Adrenal gland (tissue), 9 donors: ENCODE measurements at regions not wholly inside any gene's neighbourhood (a gene's known extent, or its start where the extent isn't known, plus 50 kb on each side); places are given as distances from the start of the nearest gene placed in this dataset.

Experiments
- DNase-seq, 7 donors: peaks; one replicate each; pipeline ENCODE4 v3.0.0-alpha.2; 2019 to 2020
- H3K27ac ChIP-seq, 5 donors: fragments of 200-600 bp; sonication (generic) in 4 of 5; 1 replicate in 3 of 5; 2 replicates in 2 of 5; pipeline versions ENCODE4 v1.5.1 to v1.8.0; 2016 to 2020; ENCODE audit warnings: mild to moderate bottlenecking in 1 of 5
- H3K27me3 ChIP-seq: fragments of 200-600 bp; 2 replicates; pipeline ENCODE4 v1.8.0; 2021
- H3K36me3 ChIP-seq, 2 donors: fragments of 200-600 bp; replicated peaks in 1 of 2; 1 replicate in 1 of 2; 2 replicates in 1 of 2; pipeline versions ENCODE4 v1.5.1 to v1.8.0; 2018 to 2022
- H3K4me1 ChIP-seq, 2 donors: fragments of 200-600 bp; replicated peaks in 1 of 2; 1 replicate in 1 of 2; 2 replicates in 1 of 2; pipeline versions ENCODE4 v1.5.1 to v1.8.0; 2018 to 2021
- H3K4me3 ChIP-seq, 4 donors: fragments of 200-600 bp; sonication (generic) in 3 of 4; one replicate each; pipeline ENCODE4 v1.5.1; 2016 to 2018
- H3K9me3 ChIP-seq, 3 donors: fragments of 200-600 bp; sonication (generic) in 1 of 3; replicated peaks in 1 of 3; 1 replicate in 2 of 3; 2 replicates in 1 of 3; pipeline versions ENCODE4 v1.5.1 to v1.8.0; 2016 to 2021
- CTCF ChIP-seq, 6 experiments: fragments of 450-650 bp in 4 of 6; fragments of 200-600 bp in 2 of 6; sonication (generic) in 1 of 6; IDR thresholded peaks; 1 replicate in 5 of 6; 2 replicates in 1 of 6; pipeline versions ENCODE4 v1.5.1 to v1.8.0; 2016 to 2021; ENCODE audit warnings: antibody characterized with exemption in 6 of 6, mild to moderate bottlenecking in 2 of 6, moderate library complexity in 1 of 6
- POLR2A ChIP-seq, 2 donors: fragments of 450-650 bp; IDR thresholded peaks; one replicate each; pipeline ENCODE4 v1.6.1; 2017; ENCODE audit warnings: antibody characterized with exemption in 2 of 2, mild to moderate bottlenecking in 2 of 2, moderate library complexity in 1 of 2
- WGBS, 4 donors: extraction: QIAGEN DNeasy Blood & Tissue Kit in 2 of 4; methylation state at CpG; one replicate each; pipeline versions ENCODE4 v1.1.5 to v1.1.7; 2013 to 2017; 5-methylcytosine and 5-hydroxymethylcytosine counted together
- intact Hi-C, 2 donors: fragments of 100-400 bp; cut with DNase I; formaldehyde crosslinking; loops; one replicate each; pipeline versions ENCODE4 v1.14.1 to v1.15.0; 2022 to 2023
- donor health status: healthy with polysubstance abuse.
- donor health status: Bipolar disorder and iron deficiency.
- donor health status: DM: yes; HTN: yes; CAD: no.
- donor health status: DM: no; HTN: no; CAD: no.
- donor health status: DM: no; HTN: no; CAD: no.

DNA sequence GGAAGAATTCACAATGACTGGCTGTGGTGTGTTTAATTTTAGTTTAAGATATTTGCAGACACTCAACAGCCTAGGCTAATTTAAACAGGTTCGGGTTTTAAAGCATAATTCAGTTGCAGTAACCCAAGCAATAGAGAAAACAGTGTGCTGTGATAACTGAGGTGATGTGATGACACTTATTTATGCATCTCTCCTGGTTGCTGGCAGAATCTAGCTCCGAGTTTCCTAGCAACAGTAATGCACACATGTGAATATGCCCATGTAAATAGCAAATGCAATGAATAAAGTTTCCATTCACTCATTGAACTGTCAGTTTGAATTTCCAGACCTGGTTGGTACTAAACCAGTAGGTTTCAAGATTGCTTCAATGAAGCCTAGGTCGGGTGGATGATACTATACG, 426.5 kb downstream of the TMX3 start:
- intact Hi-C loops, result no loop called here
- H3K36me3 ChIP-seq, result no peaks in the 10 kb centered on the region

GRCh38 chr18:68284236-68284780, 430.6 kb downstream of the TMX3 start:
- 74 to 85% (median 79%) methylated on average over 5 of the region's 5 CpGs for WGBS, 4 donors
- intact Hi-C loops, result no loop called here

More for the DNA sequence above, 426.5 kb downstream of the TMX3 start:
- 47 to 59% (median 53%) methylated on average over 4 of the region's 4 CpGs for WGBS, 4 donors
- no peak overlapping the region for H3K27ac ChIP-seq
- H3K4me1 ChIP-seq, result no peaks in the 10 kb centered on the region
- H3K9me3 ChIP-seq, result no peaks in the 10 kb centered on the region
- DNase-seq, result no peak
- no peak overlapping the region for H3K4me3 ChIP-seq
- H3K27me3 ChIP-seq, result no peaks in the 10 kb centered on the region
- TF ChIP-seq CTCF (IDR thresholded peaks at IDR 0.05), result no peak
- TF ChIP-seq POLR2A (IDR thresholded peaks at IDR 0.05), result no peak

GRCh38 chr18:68283834-68284233, 431.1 kb downstream of the TMX3 start:
- H3K36me3 ChIP-seq, result no peaks in the 10 kb centered on the region
- no peaks in the 10 kb centered on the region for H3K9me3 ChIP-seq
- H3K4me3 ChIP-seq, result no peak overlapping the region
- TF ChIP-seq POLR2A (IDR thresholded peaks at IDR 0.05), result no peak
- no peak for TF ChIP-seq CTCF (IDR thresholded peaks at IDR 0.05)
- H3K27me3 ChIP-seq, result no peaks in the 10 kb centered on the region
- H3K27ac ChIP-seq, result no peak overlapping the region
- no peak for DNase-seq
- no peaks in the 10 kb centered on the region for H3K4me1 ChIP-seq
- WGBS, 4 donors, result 25 to 49% (median 29%) methylated on average over 3 of the region's 3 CpGs
- intact Hi-C loops, result no loop called here

More at GRCh38 chr18:68284236-68284780, 430.6 kb downstream of the TMX3 start:
- H3K4me3 ChIP-seq, result no peak overlapping the region
- H3K27ac ChIP-seq, result no peak overlapping the region
- no peak for DNase-seq
- no peaks in the 10 kb centered on the region for H3K27me3 ChIP-seq
- TF ChIP-seq POLR2A (IDR thresholded peaks at IDR 0.05) (no peak), CTCF (IDR thresholded peaks at IDR 0.05) (no peak)
- no peaks in the 10 kb centered on the region for H3K36me3 ChIP-seq
- no peaks in the 10 kb centered on the region for H3K4me1 ChIP-seq
- no peaks in the 10 kb centered on the region for H3K9me3 ChIP-seq

DNA sequence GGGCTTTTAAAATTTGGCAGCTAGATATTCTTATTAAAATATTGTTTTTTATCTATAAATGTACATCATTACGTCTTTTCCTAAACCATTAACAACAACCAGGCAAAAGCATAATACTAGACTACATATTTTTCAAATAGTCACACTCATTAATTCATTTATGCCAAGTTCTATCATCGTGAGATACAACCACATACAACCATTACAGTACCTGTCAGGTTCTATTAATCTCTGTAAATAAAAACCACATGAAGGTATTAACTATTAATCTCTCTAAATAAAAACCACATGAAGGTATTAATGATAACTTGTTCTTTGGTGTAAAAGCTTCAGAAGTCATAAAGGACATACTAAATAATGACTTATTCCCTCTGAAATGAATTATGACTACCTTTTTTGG, 432.7 kb downstream of the TMX3 start:
- no peaks in the 10 kb centered on the region for H3K27me3 ChIP-seq
- H3K9me3 ChIP-seq, result no peaks in the 10 kb centered on the region
- H3K27ac ChIP-seq, result no peak overlapping the region
- H3K36me3 ChIP-seq, result no peaks in the 10 kb centered on the region
- 69 to 77% (median 75%) methylated on average over 2 of the region's 2 CpGs for WGBS, 4 donors
- intact Hi-C loops, result no loop called here
- no peak overlapping the region for H3K4me3 ChIP-seq
- H3K4me1 ChIP-seq, result no peaks in the 10 kb centered on the region
- no peak for DNase-seq
- TF ChIP-seq CTCF (IDR thresholded peaks at IDR 0.05) (no peak), POLR2A (IDR thresholded peaks at IDR 0.05) (no peak)
